HG03342 (cell line): ENCODE measurements at regions not wholly inside any gene's neighbourhood (a gene's known extent, or its start where the extent isn't known, plus 50 kb on each side); places are given as distances from the start of the nearest gene placed in this dataset.

Experiments used
- ATAC-seq: cut with Tn5 transposase; IDR thresholded peaks from one replicate; pipeline ENCODE4 v1.9.1; 2021; ENCODE audit warnings: mild to moderate bottlenecking, moderate library complexity; ENCODE audit not compliant: unreplicated experiment

DNA sequence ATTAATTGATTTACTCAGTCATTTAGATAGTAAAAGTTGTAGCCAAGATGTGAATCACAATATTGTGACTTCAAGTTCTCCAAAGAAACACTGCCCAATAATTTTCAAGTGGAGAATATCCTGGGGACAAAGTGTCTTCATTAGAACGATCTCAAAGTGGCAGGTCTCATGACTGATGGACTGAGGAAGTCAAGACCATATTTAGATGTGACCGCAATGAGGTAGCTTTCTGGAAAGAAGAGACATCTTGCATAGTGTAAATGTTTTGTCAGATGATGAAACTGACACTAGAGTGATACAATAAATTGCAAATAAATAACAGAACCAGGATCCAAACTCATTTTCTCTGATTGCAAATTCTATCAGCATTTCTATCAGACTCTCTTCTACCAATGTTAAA is 1476.9 kb downstream of the EFNB2 start:
- no peak for ATAC-seq

GRCh38 chr13:105052711-105053110 is 1482.8 kb downstream of the EFNB2 start:
- no peak for ATAC-seq

DNA sequence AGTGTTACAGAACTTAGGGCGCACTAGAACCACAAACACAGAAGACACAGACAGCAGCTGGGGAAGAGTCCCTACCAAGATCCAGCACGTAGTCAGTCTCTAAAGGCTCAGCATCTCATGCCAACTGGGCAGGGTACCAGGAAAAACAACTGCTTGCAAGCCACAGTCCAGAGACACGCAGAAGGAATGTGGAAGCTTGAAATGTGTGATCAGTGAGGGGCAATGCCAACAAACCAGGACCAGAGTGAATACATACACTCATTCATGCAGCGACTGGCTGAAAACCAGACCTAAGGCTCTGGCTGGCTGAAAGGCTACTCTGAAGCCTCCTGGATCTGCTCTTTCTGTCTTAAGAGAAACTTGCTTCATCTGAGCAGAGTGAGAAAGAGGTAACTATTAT is 1484.8 kb downstream of the EFNB2 start:
- ATAC-seq = no peak

- peak; percentile 83 for ATAC-seq
These were observed 1486.8 kb downstream of the EFNB2 start for GRCh38 chr13:105048677-105049076.

- no peak for ATAC-seq
These were observed 1487.7 kb downstream of the EFNB2 start for GRCh38 chr13:105047676-105048295.

DNA sequence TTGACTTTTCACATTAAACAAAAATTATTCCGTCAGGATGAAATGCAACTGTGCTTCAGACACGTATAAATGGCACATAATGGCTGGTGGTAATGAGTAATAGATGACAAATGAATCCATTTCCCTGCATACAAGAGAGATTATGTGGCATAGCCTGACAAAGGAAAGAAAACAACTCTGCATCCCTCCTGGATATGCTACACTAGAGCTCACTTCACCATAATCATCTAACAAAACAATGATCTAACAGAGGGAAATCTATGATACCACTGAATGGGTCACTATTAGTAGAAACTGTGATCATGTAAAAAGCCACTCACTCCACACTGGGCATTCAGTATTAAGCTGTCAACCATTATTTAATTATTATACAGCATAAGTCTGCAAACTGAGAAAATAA is 1498.4 kb downstream of the EFNB2 start:
- ATAC-seq = no peak

- no peak for ATAC-seq
These were observed 1500.4 kb downstream of the EFNB2 start for GRCh38 chr13:105035092-105035491.

DNA sequence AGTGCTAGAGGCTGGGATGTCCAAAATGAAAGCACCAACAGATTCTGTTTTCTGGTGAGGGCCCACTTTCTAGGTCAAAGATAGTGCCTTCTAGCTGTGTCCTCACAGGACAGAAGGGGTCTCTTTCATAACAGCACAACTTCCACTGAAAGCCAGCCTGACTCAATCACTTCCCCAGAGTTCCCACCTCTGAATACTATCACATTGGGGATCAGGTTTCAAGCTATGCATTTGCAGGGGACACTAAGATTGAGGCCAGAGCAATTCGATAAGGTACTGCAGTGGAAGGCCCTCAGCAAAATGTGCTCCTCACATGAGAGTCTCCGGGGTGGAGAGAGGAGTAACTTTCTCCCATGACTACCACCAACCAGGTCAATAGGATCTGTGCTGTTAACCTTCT is 1501.5 kb downstream of the EFNB2 start:
- ATAC-seq = no peak

DNA sequence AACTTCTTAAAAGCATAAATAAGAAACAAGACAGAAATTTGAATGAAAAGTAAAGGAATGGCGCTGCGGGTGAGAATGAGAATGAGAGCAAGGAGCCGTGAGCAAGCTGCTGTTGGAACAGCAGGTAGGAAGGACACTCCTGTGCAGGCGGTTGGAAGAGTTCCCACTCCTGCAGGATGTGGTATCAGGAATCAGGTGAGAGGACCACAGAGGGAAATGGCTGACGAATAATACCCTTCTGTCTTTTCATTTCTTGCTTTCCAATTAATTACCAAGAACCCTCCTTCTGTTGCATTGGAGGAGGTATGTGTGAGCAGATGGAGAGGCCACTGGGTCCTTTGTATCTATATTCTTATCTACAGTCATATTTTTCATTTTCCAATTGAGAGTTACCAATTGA is 1504.2 kb downstream of the EFNB2 start:
- no peak for ATAC-seq

DNA sequence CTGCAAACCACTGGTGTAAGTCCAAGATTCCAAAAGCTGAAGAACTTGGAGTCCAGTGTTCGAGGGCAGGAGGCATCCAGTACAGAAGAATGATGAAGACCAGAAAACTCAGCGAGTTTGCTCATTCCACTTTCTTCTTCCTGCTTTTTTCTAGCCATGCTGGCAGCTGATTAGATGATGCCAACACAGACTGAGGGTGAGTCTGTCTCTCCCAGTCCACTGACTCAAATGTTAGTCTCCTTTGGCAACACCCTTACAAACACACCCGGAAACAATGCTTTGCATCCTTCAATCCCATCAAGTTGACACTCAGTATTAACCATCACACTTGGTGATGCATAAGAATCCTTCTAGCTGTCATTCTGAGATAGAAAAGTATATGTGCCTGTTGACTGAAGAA is 1504.6 kb downstream of the EFNB2 start:
- no peak for ATAC-seq

GRCh38 chr13:105019073-105019472 is 1516.4 kb downstream of the EFNB2 start:
- ATAC-seq = no peak

- no peak for ATAC-seq
These were observed 1519.2 kb downstream of the EFNB2 start for GRCh38 chr13:105016266-105016665.

DNA sequence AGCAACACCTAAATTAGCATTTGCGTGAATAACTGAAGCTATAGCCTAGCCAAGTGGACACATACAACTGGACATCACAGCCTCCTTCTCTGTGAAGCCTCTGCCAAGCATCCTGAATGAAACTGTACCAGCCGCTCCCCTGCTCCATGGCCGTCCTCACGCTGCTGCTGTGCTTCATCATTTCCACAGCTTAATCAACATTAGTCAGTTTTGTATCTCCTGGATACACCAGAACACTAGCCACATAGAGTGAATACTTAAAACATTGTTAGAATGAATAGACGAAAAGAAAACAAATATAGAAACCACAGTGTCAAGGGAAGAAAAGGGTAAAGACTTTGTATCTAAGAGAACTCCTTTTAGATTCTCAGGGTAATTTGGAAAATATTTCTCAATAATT is 1526.9 kb downstream of the EFNB2 start:
- no peak for ATAC-seq

GRCh38 chr13:105007166-105007808 is 1528.2 kb downstream of the EFNB2 start:
- no peak for ATAC-seq

GRCh38 chr13:104996022-104996421 is 1539.4 kb downstream of the EFNB2 start:
- no peak for ATAC-seq

DNA sequence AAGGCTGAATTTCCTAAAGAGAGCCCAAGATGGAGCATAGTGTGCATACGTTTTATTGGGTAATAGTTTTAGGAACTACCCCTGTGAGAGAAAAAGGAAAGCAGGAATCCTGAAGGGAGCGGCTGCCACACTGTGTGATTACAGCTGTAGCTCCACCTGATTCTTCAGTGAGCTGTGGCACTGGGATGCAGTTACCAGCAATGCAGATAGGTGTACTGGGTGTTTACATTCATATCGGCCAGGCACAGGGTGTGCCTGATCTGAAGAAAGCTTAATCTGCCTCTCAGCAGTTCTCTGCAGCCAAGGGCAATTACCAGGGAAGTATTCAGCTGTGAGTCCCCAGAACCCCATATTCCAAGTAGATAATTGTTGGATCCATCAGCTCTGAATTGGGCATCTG is 1541.8 kb downstream of the EFNB2 start:
- ATAC-seq = no peak

- ATAC-seq = no peak
These were observed 1547.8 kb downstream of the EFNB2 start for GRCh38 chr13:104987621-104988020.

DNA sequence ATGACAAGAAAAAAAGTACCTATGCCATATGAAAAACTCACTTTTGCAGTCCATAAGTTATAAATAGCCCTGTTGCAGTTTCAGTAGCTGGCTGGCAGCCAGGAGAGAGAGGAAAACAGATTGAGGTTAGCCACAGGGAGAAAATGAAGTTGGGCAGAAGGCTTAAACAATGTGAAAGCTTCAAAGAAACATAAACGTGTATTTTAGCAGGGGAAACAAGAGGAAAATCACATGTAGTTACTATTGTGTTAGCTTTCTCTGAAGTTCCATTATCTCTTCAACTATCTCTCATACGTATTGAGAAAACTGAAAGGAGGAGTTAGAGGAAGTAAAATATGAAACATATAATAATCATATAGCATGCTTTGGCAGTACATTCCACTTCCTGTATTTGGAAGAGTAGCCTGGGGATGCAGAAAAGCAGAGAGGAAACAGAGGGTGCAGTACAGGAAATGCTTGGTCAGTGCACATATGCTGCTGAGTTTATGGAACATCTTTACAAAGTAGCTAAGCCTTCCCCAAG is 1551.1 kb downstream of the EFNB2 start:
- ATAC-seq = peak; percentile 86

- peak; percentile 29 for ATAC-seq
These were observed 1551.9 kb downstream of the EFNB2 start for GRCh38 chr13:104983601-104984000.

DNA sequence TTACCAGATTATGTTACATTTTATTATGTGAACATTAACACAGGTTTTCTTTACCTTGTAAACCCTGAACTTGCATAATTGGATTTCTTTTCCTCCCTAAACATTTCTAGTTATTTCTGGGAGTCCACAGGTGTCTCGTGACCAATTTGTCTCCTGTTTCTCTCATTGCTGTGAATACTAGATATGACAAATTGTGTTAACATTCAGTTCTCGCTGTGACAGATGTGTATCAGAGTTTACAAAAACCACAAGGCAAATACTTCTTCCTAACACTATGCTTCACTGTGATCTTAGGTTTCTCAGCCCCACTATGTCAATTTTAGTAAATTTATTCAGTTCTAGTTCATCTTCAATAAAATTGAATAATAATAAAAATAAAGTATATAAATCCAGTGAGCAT is 1554.9 kb downstream of the EFNB2 start:
- ATAC-seq = no peak

DNA sequence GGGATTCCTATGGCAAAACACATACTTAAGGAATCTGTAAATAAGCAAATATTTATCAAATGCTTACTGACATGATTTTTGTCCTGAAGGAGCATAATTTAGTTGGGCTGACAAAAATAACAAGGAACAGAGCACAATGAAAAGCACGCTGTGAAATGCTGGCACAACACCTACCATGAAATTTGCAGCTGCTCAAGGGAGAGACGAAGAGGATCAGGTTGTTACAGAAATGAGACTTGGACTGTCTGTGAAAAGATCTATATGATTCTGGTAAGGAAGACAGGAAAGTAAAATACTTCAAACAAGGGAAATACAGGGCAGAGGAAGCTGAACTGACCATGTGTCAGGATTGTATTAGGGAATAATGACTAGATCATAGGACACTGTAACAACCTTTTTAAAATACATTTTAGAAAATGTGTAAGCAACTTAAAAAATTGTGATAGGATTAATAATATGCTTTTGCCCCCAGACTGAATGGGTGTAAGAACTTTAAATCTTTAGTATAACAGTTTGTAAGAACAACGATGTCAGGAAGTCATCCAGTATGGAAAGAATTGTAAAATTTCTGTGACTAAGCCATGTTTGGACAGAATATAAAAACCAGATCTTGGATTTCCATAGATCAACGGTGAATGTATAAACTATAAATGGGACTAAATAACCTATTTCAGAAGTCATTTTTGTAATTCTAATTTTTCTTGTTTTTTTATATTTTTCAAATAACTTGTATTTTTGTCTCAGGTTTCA is 1556.0 kb downstream of the EFNB2 start:
- no peak for ATAC-seq

- no peak for ATAC-seq
These were observed 1558.5 kb downstream of the EFNB2 start for GRCh38 chr13:104976986-104977385.
